SK-N-SH (cell line): ENCODE measurements at regions not wholly inside any gene's neighbourhood (a gene's known extent, or its start where the extent isn't known, plus 50 kb on each side); places are given as distances from the start of the nearest gene placed in this dataset.

Source experiments
- CTCF ChIA-PET: fragments of 300-600, 350-600 bp; formaldehyde crosslinking; extraction: SDS; loops from one replicate; lab custom pipeline; 2021; lab: Yijun Ruan, JAX
- POLR2A ChIA-PET: fragments of 350-600 bp; sonication (Branson Sonifier 250); formaldehyde crosslinking; extraction: SDS; loops from one replicate; lab custom pipeline; 2020; ENCODE audit warnings: antibody characterized with exemption, inconsistent platforms; lab: Yijun Ruan, JAX
- DNase-seq: peaks from one replicate; pipeline ENCODE4 v3.0.0; 2012
- H2AFZ ChIP-seq: fragments of 200-600 bp; sonication (generic); 2 replicates; pipeline ENCODE4 v1.8.1; 2016; ENCODE audit warnings: antibody characterized with exemption, mild to moderate bottlenecking, low read depth
- H3F3A ChIP-seq: fragments of 200-600 bp; sonication (generic); replicated peaks from 2 replicates; pipeline ENCODE3; 2016; ENCODE audit warnings: antibody characterized with exemption, mild to moderate bottlenecking; ENCODE audit not compliant: insufficient read depth
- H3K27ac ChIP-seq, 2 experiments: fragments of 200-500 bp in 1 of 2; fragments of 200-600 bp in 1 of 2; sonication (Bioruptor generic) in 1 of 2; sonication (generic), shearing (Covaris generic) in 1 of 2; 2 replicates each; pipeline versions ENCODE4 v1.5.1 to v1.6.1; 2014 to 2016; ENCODE audit warnings: low read depth in 2 of 2, inconsistent platforms in 1 of 2, low read length in 1 of 2, mild to moderate bottlenecking in 1 of 2, mixed read lengths in 1 of 2
- H3K27me3 ChIP-seq: fragments of 200-600 bp; sonication (generic), shearing (Covaris generic); 2 replicates; pipeline ENCODE4 v1.6.1; 2016; ENCODE audit warnings: mixed run types; ENCODE audit not compliant: insufficient read depth
- H3K36me3 ChIP-seq, 2 experiments: fragments of 200-500 bp in 1 of 2; fragments of 200-600 bp in 1 of 2; sonication (Bioruptor generic) in 1 of 2; sonication (generic) in 1 of 2; replicated peaks in 1 of 2; 2 replicates each; pipeline versions ENCODE3 to v1.5.1; 2014 to 2016; ENCODE audit warnings: low read length in 1 of 2, mild to moderate bottlenecking in 1 of 2; ENCODE audit not compliant: insufficient read depth in 2 of 2, control insufficient read depth in 1 of 2
- H3K4me1 ChIP-seq, 2 experiments: fragments of 200-500 bp in 1 of 2; fragments of 200-600 bp in 1 of 2; sonication (Bioruptor generic) in 1 of 2; sonication (generic), shearing (Covaris generic) in 1 of 2; 2 replicates each; pipeline versions ENCODE4 v1.5.1 to v1.6.1; 2014 to 2016; ENCODE audit warnings: low read depth in 1 of 2, low read length in 1 of 2, mixed run types in 1 of 2; ENCODE audit not compliant: insufficient read depth in 2 of 2, control insufficient read depth in 1 of 2
- H3K4me2 ChIP-seq: fragments of 200-600 bp; sonication (generic), shearing (Covaris generic); 2 replicates; pipeline ENCODE4 v1.6.1; 2017; ENCODE audit warnings: mixed run types
- H3K4me3 ChIP-seq, 2 experiments: fragments of 200-500 bp in 1 of 2; fragments of 200-600 bp in 1 of 2; sonication (Bioruptor generic) in 1 of 2; sonication (generic), shearing (Covaris generic) in 1 of 2; 2 replicates each; pipeline versions ENCODE4 v1.5.1 to v1.8.1; 2014 to 2016; ENCODE audit warnings: low read depth in 2 of 2, inconsistent platforms in 1 of 2, low read length in 1 of 2, mild to moderate bottlenecking in 1 of 2, mixed read lengths in 1 of 2, moderate library complexity in 1 of 2
- H3K79me2 ChIP-seq: fragments of 200-600 bp; sonication (generic); 2 replicates; pipeline ENCODE4 v1.8.1; 2017; ENCODE audit warnings: mild to moderate bottlenecking; ENCODE audit not compliant: insufficient read depth
- H3K9ac ChIP-seq: fragments of 200-600 bp; sonication (generic); 2 replicates; pipeline ENCODE4 v1.6.1; 2017; ENCODE audit warnings: mixed run types
- H3K9me2 ChIP-seq: fragments of 200-600 bp; sonication (generic); 2 replicates; pipeline ENCODE4 v1.6.1; 2017; ENCODE audit warnings: mixed run types
- H3K9me3 ChIP-seq: fragments of 200-600 bp; sonication (generic); 2 replicates; pipeline ENCODE4 v1.6.1; 2017; ENCODE audit warnings: mixed run types, mild to moderate bottlenecking, moderate library complexity
- H4K20me1 ChIP-seq: fragments of 200-600 bp; sonication (generic); 2 replicates; pipeline ENCODE4 v1.6.1; 2017; ENCODE audit warnings: mild to moderate bottlenecking, mixed run types; ENCODE audit not compliant: insufficient read depth
- FOSL2 ChIP-seq: IDR thresholded peaks from 2 replicates; pipeline ENCODE4 v1.4.0; 2012; ENCODE audit warnings: low read depth, mild to moderate bottlenecking, moderate library complexity, borderline replicate concordance
- FOXJ3 ChIP-seq: sonication (generic); formaldehyde crosslinking; IDR thresholded peaks from 2 replicates; pipeline ENCODE4 v1.5.1; 2020; ENCODE audit warnings: mild to moderate bottlenecking, missing genetic modification reagents
- FOXM1 ChIP-seq: IDR thresholded peaks from 2 replicates; pipeline ENCODE4 v1.4.0; 2012; ENCODE audit warnings: low read depth, mild to moderate bottlenecking
- GABPA ChIP-seq: IDR thresholded peaks from 2 replicates; pipeline ENCODE4 v1.4.0; 2012; ENCODE audit warnings: low read depth, mild to moderate bottlenecking
- GATA2 ChIP-seq: sonication (generic); formaldehyde crosslinking; IDR thresholded peaks from 2 replicates; pipeline ENCODE4 v1.5.0; 2020; ENCODE audit warnings: mild to moderate bottlenecking, missing genetic modification reagents
- NFIC ChIP-seq: IDR thresholded peaks from 2 replicates; pipeline ENCODE4 v1.4.0; 2012; ENCODE audit warnings: borderline replicate concordance
- RAD21 ChIP-seq: IDR thresholded peaks from 2 replicates; pipeline ENCODE4 v1.6.1; 2012; ENCODE audit warnings: mild to moderate bottlenecking, low read length
- RCOR1 ChIP-seq: fragments of 150-350 bp; IDR thresholded peaks from 2 replicates; pipeline ENCODE4 v1.6.1; 2017; ENCODE audit warnings: antibody characterized with exemption, low read length
- TAF1 ChIP-seq: IDR thresholded peaks from 2 replicates; pipeline ENCODE4 v1.6.1; 2012; ENCODE audit warnings: low read depth, mild to moderate bottlenecking, low read length, moderate library complexity, borderline replicate concordance
- TCF12 ChIP-seq: IDR thresholded peaks from 2 replicates; pipeline ENCODE4 v1.4.0; 2012
- TEAD4 ChIP-seq: IDR thresholded peaks from 2 replicates; pipeline ENCODE4 v1.4.0; 2012; ENCODE audit warnings: mild to moderate bottlenecking, borderline replicate concordance; ENCODE audit not compliant: insufficient read depth
- YY1 ChIP-seq: IDR thresholded peaks from 2 replicates; pipeline ENCODE4 v1.4.0; 2012; ENCODE audit warnings: low read depth, mild to moderate bottlenecking
- WGBS: methylation state at CpG from one replicate; pipeline ENCODE4 v1.1.6; 2017; ENCODE audit warnings: low lambda C conversion rate; 5-methylcytosine and 5-hydroxymethylcytosine counted together
- TF ChIP-seq, protein P1 (sequence below): fragments of 150-350 bp; IDR thresholded peaks from 2 replicates; pipeline ENCODE4 v1.6.1; 2017; ENCODE audit warnings: antibody characterized with exemption, low read length, low read depth, borderline replicate concordance
- TF ChIP-seq, protein P2 (sequence below): fragments of 200-600 bp; sonication (generic); IDR thresholded peaks from 2 replicates; pipeline ENCODE4 v1.6.1; 2017; ENCODE audit warnings: antibody characterized with exemption, mild to moderate bottlenecking, moderate library complexity
- TF ChIP-seq, protein P3 (sequence below): IDR thresholded peaks from 2 replicates; pipeline ENCODE4 v1.6.1; 2012; ENCODE audit warnings: mild to moderate bottlenecking, low read depth, low read length, moderate library complexity
- TF ChIP-seq, protein P4 (sequence below): IDR thresholded peaks from 2 replicates; pipeline ENCODE4 v1.4.0; 2012; ENCODE audit warnings: low read depth, borderline replicate concordance
- TF ChIP-seq, protein P5 (sequence below): IDR thresholded peaks from 2 replicates; pipeline ENCODE4 v1.4.0; 2012; ENCODE audit warnings: low read depth, borderline replicate concordance

DNA sequence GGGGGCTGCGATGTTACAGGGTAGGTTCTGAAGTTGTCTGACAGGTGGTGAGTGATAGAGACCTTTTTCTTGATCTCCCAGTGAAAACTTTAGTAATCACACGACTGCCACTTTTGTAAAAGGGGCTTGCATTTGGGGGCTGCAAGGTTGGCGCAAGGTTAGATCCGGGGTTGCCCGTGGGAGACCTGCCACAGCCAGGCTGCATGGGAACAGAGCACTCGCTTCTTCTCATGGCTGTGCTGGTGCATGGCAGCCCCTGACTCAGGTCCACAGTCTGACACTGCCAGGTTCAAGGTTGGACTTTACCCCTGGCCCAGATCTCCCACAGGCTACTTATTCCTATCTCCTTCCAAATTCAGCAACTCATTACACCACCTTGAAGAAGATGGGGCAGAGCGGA lies 1190.4 kb downstream of the UQCRFS1 start:
- DNase-seq, result no peak
- Histone ChIP-seq H3K4me2 (no peak overlapping the region), H3K27ac (no peak overlapping the region)

More for the DNA sequence above, 1190.4 kb downstream of the UQCRFS1 start:
- H3K9me2 ChIP-seq, result no peaks in the 10 kb centered on the region
- no peaks in the 10 kb centered on the region for H4K20me1 ChIP-seq
- H3K27me3 ChIP-seq, result peaks cover 13% of the 10 kb centered on the region; the same call in 1 of the 2 replicates
- ChIA-PET CTCF (no interaction called here), POLR2A (no interaction called here)
- H3F3A ChIP-seq, result no peaks in the 10 kb centered on the region
- no peak overlapping the region for H3K4me3 ChIP-seq
- no peaks in the 10 kb centered on the region for H3K36me3 ChIP-seq
- no peaks in the 10 kb centered on the region for H3K9me3 ChIP-seq
- H2AFZ ChIP-seq, result no peak overlapping the region
- 13% methylated on average over 7 of the region's 7 CpGs for WGBS
- no peaks in the 10 kb centered on the region for H3K79me2 ChIP-seq
- no peak overlapping the region for H3K9ac ChIP-seq
- TF ChIP-seq TEAD4 (no peak), RAD21 (no peak), YY1 (no peak), FOXJ3 (CRISPR knock-in tag) (no peak), FOSL2 (no peak), GABPA (no peak), GATA2 (no peak), NFIC (no peak), RCOR1 (no peak), TCF12 (no peak), TAF1 (no peak), FOXM1 (no peak)
- TF ChIP-seq, protein P1, sequence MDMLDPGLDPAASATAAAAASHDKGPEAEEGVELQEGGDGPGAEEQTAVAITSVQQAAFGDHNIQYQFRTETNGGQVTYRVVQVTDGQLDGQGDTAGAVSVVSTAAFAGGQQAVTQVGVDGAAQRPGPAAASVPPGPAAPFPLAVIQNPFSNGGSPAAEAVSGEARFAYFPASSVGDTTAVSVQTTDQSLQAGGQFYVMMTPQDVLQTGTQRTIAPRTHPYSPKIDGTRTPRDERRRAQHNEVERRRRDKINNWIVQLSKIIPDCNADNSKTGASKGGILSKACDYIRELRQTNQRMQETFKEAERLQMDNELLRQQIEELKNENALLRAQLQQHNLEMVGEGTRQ, result no peak
- TF ChIP-seq, protein P2, sequence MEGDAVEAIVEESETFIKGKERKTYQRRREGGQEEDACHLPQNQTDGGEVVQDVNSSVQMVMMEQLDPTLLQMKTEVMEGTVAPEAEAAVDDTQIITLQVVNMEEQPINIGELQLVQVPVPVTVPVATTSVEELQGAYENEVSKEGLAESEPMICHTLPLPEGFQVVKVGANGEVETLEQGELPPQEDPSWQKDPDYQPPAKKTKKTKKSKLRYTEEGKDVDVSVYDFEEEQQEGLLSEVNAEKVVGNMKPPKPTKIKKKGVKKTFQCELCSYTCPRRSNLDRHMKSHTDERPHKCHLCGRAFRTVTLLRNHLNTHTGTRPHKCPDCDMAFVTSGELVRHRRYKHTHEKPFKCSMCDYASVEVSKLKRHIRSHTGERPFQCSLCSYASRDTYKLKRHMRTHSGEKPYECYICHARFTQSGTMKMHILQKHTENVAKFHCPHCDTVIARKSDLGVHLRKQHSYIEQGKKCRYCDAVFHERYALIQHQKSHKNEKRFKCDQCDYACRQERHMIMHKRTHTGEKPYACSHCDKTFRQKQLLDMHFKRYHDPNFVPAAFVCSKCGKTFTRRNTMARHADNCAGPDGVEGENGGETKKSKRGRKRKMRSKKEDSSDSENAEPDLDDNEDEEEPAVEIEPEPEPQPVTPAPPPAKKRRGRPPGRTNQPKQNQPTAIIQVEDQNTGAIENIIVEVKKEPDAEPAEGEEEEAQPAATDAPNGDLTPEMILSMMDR, result no peak
- TF ChIP-seq, protein P3, sequence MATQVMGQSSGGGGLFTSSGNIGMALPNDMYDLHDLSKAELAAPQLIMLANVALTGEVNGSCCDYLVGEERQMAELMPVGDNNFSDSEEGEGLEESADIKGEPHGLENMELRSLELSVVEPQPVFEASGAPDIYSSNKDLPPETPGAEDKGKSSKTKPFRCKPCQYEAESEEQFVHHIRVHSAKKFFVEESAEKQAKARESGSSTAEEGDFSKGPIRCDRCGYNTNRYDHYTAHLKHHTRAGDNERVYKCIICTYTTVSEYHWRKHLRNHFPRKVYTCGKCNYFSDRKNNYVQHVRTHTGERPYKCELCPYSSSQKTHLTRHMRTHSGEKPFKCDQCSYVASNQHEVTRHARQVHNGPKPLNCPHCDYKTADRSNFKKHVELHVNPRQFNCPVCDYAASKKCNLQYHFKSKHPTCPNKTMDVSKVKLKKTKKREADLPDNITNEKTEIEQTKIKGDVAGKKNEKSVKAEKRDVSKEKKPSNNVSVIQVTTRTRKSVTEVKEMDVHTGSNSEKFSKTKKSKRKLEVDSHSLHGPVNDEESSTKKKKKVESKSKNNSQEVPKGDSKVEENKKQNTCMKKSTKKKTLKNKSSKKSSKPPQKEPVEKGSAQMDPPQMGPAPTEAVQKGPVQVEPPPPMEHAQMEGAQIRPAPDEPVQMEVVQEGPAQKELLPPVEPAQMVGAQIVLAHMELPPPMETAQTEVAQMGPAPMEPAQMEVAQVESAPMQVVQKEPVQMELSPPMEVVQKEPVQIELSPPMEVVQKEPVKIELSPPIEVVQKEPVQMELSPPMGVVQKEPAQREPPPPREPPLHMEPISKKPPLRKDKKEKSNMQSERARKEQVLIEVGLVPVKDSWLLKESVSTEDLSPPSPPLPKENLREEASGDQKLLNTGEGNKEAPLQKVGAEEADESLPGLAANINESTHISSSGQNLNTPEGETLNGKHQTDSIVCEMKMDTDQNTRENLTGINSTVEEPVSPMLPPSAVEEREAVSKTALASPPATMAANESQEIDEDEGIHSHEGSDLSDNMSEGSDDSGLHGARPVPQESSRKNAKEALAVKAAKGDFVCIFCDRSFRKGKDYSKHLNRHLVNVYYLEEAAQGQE, result no peak
- TF ChIP-seq, protein P4, sequence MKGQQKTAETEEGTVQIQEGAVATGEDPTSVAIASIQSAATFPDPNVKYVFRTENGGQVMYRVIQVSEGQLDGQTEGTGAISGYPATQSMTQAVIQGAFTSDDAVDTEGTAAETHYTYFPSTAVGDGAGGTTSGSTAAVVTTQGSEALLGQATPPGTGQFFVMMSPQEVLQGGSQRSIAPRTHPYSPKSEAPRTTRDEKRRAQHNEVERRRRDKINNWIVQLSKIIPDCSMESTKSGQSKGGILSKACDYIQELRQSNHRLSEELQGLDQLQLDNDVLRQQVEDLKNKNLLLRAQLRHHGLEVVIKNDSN, result no peak
- TF ChIP-seq, protein P5, sequence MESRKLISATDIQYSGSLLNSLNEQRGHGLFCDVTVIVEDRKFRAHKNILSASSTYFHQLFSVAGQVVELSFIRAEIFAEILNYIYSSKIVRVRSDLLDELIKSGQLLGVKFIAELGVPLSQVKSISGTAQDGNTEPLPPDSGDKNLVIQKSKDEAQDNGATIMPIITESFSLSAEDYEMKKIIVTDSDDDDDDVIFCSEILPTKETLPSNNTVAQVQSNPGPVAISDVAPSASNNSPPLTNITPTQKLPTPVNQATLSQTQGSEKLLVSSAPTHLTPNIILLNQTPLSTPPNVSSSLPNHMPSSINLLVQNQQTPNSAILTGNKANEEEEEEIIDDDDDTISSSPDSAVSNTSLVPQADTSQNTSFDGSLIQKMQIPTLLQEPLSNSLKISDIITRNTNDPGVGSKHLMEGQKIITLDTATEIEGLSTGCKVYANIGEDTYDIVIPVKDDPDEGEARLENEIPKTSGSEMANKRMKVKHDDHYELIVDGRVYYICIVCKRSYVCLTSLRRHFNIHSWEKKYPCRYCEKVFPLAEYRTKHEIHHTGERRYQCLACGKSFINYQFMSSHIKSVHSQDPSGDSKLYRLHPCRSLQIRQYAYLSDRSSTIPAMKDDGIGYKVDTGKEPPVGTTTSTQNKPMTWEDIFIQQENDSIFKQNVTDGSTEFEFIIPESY, result no peak
- H3K4me1 ChIP-seq, result no peaks in the 10 kb centered on the region
